Activated CD4-positive, alpha-beta T cell treated with anti-CD3 and anti-CD28 coated beads for 4 hours (primary cell): ENCODE measurements at regions not wholly inside any gene's neighbourhood (a gene's known extent, or its start where the extent isn't known, plus 50 kb on each side); places are given as distances from the start of the nearest gene placed in this dataset.
"Not testable (repeated sequence)": the region's sequence is repeated elsewhere in the genome, so short reads cannot be mapped to it uniquely, and the experiment has no call there.

Experiments used
- DNase-seq, 2 donors: peaks; one replicate each; pipeline ENCODE4 v3.0.0-alpha.2; 2020

DNA sequence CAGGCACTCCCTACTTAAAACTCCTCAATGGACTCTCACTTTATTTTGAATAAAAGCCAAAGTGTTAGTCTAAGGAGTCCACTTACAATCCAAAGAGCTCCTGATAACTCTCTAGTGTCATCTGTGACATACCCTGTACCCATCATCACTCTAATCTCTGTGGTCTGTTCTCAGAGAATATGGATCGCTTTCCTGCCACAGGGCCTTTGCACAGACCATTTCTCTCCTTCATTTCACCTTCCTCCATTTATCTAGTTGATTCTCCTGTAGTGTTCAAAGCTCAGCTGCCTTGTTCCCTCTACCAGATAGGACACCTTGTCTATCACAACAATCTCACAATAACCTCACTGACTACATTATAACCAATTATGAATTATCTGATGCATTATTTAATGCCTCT is 185.4 kb upstream of the KBTBD8 start:
- DNase-seq: no peak

DNA sequence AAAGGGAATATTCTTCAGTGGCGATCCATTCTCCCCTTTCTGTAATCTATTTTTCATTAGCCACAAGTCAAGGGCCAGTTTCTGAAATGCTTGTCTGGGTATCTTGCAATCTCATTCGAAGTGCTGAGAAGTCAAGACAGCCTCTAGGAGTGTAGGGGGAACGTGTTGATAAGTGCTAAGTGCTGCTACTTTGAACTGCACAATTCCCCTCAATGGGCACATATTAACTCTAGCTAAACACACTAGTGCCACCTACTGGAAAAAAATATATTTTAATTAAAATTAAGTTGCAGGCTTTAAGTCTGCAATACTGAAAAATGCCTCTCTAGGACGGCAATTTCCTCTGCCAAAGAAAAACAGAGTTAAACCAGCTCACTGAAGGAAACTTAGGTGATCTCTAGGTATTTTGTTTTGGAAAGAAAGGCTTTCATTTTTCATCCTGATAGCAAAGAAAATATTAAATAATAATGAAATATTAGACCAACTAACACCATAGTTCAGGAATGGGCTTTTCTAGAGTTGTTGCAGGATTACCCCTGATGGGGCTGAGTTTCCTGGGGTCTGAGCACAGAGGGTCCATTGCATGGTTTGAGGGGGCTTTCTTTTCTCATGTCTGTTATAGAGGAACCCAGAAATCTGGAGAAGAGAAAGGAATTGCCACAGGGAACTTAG is 181.9 kb upstream of the KBTBD8 start:
- peak in 1 of 2 donors; percentile 7 for DNase-seq

DNA sequence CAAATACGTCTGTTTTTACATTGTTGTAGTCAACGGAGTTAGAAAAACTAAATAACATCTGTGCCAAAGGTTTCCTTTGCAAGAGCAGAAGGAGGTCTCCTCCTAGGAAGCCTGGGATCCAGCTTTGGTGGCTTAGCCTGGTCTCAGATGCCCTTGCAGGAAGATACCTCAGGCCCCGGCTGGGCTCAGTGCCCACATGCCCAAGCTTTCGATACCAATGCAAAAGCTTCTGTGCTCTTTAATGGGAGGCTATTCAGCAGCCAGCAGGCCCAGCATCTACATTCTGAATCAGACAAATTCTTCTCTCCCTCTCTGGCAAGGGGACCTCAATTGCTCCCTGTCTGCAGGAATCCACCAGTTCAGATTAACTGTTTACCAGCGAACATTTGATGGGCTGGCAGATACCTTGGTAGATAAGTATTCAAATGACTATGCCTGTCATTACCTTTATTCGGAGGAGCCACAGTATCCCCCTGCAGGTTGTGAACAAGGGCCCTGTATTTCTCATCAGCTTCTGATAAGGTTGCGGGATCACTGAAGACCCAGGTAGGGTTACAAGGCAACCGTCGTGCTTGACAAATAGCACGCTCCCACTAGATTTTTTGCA is 180.1 kb upstream of the KBTBD8 start:
- no peak for DNase-seq

DNA sequence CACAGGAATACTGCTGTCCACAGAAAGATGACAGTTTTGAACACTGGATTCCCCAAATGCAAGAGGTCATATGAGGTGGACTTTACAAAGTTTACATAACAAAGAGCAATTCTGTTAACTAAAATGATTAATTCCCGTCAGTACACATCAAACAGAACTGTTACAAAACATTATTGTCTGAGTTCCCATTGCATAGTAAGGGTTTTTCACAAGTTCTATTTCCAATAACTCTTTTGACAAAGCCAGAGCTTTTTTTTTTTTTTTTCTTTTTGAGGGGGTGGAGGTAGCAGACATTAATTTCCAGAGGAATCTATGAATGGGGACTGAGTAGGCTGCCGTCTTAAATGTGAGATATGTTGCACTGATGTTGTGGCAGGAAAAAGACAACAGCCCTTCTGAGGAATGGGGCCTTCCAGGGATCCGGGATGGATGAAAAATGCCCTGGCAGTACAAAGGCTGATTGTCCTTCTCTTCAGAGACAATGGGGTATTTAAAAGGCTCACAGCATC is 178.1 kb upstream of the KBTBD8 start:
- no peak for DNase-seq

DNA sequence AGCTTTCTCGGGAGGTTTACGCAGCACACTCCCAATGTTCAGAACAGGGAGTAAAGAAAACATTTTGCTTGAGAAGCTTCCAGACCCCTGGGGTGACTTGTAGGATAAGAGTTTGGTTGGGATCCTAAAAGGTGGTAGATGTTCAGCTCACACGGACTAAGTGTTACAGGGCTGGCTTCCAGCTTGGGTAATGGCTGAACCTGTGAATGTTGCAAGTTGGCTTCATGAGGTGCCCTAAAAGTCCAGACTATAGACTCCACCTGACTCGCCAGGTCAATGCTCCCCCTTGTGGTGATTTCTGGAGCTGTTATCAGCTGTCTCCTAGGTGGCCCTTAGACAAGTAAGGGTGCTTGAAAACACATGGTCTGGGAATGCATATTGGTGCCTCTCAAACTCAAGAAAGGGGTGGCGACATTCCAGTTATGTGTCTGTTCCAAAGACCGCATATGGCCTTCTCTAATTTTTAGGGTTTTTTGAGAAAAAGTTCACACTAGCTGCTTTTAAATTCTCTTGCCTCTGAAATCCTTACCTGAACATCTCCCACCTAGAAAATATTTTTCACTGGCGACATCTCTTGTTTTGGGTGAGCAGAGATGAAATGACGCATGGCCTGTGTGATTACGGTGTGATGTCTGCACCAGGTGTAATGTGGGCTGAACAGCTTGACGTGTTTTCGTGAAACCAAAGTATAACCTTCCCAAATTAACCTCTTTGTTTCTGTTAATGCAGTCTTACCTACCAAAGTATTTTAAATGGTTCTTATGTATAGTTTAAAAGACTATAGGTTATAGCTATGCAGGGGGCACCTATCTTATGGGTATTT is 175.7 kb upstream of the KBTBD8 start:
- peak; percentile 61 to 75 for DNase-seq

DNA sequence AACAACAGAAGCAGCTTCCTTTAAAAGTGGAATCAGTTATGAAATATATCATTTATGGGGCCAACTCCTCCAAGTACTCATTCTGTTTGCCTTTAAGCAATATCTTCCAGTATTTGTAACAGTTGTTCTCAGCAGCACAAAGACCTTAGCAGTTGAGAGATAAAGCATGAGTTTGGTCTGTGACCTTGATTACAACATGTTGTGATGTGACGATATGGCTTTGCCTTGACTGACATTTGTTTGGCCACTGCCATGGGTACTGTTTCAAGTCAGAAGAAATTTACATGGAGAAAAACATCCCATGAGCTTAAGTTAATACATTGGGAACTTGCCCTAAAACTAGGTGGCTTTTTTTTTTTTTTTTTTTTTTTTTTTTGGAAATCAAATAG is 175.1 kb upstream of the KBTBD8 start:
- DNase-seq: no peak

DNA sequence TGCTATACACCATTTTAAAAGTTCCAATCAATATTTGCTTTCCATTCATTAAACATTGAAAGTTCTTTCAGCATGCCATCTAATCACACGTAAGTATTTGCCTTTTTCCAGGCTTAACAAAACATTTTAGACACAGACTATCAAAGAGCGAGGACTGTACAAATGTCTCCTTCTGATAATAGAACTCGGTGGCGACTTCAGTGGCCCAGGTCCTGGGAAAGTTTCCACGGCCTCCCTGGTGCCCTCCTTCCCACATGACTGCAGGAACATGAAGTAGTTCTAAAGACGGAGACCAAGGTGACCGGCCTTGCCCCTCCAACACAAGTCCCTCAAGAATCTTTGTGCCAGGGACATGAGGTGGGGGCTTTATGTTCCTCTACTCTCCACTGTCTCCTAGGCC is 174.6 kb upstream of the KBTBD8 start:
- DNase-seq: no peak

DNA sequence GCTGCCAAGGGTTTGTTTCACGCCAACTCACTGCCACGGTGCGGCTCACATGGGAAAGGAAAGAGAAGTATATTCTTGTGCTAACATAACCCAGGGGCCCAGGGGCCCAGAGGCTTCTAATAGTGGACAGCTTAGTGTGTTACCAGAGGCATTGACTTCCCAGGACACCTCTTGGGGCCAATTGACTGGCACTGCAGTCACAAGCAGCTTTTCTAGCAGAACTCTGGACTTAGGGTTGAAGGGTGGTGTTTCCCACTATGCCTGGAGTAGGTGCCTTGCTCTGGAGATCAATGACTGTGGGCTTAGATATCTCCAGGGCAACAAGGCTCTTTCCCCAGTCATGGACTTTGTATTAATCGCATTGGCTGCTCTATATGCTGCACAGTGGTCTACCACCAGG is 172.7 kb upstream of the KBTBD8 start:
- DNase-seq: no peak

DNA sequence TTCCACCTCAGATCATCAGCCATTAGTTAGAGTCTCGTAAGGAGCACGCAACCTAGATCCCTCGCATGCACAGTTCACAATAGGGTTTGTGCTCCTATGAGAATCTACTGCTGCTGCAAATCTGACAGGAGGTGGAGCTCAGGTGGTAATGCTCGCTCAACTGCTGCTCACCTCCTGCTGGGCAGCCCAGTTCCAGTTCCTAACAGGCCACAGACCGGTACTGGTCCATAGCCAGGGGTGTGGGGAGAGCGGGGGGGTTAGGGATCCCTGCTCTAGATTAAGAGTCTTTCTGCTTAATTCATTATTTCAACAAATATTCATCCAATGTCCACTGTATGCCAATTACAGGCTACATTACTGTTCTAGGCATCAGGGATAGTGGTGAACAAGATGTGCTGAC is 170.4 kb upstream of the KBTBD8 start:
- DNase-seq: no peak

DNA sequence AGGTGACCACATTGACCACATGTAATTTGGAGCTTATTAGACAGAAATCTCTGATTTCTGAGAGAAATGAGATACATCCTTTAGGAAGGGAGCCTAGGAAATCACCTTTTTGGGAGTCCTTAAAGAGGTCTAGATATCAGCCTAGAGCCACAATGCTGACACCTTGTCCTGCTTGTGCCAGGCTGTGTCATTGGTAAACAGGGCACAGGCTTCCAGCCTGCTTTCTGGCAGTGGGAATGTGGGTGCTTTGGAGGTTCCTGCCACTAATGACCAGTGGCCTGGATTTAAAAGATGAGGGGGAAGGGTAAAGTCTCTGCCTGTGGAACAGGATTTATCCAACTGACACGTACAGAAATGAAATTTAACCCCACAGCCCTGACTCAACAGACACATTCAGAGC is 169.8 kb upstream of the KBTBD8 start:
- DNase-seq: no peak

DNA sequence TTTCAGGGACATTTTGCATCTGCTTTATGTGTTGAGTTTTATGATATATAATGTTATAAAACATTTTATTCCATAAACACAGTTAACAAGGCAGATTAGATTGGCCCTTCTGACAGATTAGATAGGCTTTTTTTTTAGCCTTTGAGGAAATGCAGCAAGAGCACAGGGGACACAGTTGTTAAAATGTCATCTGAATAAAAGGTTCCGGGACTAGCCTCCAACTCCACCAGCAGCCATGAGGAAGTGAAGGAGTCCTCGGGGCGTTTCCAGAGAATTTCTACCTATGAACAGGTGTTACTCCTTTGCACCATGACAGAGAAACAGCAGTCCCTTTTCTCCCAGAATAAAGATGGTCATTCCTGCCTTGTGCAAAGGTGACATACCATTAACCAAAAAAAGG is 167.8 kb upstream of the KBTBD8 start:
- no peak for DNase-seq

DNA sequence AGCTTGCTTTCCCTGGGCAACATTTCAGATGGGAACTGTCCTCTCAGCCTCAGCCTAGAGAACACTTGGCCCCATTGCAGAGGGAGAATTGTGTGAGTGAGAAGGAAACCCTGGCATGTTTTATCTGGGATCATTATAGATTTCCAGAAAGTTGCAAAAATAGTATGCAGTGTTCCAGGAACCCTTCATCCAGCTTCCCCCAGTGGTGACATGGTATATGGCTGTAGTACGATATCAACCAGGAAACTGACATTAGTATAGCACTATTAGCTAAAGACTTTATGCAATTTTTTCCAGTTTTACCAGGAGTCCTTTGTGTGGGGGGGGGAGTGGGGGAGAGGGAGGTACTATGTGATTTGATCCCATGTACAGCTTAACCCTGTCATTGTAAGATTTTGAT is 166.2 kb upstream of the KBTBD8 start:
- DNase-seq: no peak

DNA sequence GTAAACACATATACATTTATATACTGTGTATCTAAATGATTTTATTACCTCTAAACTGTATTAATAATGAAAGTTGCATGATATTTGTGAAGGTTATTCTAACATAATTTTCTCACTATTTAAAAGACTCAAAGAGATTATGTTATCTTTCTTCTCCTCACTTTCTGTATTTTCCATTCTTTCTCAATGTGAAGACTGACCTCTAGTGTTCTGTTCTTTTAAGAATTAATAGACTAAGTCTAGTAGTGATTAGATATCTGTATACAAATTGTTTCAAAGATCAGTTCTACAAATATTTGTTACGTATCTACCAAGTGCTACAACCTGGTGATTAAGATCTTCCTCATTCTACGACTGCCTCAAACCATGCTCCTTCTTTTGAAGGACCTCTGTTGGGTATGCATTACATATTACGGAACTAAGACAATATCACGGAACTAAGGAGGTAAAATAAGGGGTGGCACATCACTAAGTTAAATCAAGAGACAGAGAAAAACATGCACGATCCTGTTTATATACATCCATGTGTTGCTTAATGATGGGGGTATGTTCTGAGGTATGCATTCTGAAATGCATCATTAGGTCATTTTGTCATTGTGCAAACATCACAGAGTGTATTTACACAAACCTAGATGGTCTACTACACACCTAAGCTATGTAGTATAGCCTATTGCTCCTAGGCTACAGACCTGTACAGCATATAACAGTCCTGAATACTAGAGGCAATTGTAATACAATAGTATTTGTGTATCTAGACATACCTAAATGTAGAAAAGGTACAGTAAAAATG is 161.5 kb upstream of the KBTBD8 start:
- DNase-seq: no peak

DNA sequence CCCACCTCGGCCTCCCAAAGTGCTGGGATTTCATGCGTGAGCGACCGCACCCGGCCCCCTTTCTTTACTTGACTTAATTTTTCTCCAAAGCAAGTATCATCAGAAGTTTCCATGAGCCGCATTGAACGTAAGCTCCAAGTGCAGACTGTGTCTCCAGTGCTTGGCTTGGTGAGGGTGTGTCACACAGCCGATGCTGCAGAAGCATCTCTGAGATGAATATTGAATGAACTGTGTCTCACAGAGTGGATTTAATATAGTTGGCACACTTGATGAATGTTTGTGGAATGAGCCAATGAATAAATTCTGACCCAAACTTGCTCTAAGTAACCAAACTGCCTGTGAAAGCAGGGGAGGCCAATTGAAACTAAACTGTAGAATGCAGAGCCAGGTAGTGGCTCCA is 159.4 kb upstream of the KBTBD8 start:
- DNase-seq: no peak

DNA sequence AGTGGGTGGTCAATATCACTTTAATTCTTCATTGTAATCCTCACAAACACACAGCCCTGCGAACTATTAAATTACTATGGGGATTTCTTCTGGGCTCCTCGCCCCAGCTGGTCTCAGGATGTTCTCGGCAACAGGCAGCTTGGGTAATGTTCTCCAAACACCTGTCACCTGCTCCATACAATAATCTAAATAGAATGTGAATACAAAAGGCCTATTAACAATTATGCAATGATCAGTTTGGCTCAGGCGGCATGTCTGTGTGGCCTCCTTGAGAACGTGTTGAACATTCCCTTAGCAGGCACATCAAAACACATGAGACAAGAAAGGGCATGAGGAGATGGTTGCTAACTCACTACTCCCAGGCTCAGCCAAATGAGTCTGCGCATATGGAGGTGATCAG is 158.6 kb upstream of the KBTBD8 start:
- DNase-seq: no peak

DNA sequence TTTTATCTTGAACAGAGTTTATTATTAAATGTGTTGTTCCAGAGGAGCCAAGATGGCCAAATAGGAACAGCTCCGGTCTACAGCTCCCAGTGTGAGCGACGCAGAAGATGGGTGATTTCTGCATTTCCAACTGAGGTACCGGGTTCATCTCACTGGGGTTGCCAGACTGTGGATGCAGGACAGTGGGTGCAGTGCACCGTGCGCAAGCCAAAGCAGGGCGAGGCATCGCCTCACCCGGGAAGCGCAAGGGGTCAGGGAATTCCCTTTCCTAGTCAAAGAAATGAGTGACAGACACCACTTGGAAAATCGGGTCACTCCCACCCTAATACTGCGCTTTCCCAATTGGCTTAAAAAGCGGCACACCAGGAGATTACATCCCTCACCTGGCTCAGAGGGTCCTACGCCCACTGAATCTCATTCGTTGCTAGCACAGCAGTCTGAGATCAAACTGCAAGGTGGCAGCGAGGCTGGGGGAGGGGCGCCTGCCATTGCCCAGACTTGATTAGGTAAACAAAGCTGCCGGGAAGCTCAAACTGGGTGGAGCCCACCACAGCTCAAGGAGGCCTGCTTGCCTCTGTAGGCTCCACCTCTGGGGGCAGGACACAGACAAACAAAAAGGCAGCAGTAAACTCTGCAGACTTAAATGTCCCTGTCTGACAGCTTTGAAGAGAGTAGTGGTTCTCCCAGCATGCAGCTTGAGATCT is 155.2 kb upstream of the KBTBD8 start:
- DNase-seq: not testable (repeated sequence)

DNA sequence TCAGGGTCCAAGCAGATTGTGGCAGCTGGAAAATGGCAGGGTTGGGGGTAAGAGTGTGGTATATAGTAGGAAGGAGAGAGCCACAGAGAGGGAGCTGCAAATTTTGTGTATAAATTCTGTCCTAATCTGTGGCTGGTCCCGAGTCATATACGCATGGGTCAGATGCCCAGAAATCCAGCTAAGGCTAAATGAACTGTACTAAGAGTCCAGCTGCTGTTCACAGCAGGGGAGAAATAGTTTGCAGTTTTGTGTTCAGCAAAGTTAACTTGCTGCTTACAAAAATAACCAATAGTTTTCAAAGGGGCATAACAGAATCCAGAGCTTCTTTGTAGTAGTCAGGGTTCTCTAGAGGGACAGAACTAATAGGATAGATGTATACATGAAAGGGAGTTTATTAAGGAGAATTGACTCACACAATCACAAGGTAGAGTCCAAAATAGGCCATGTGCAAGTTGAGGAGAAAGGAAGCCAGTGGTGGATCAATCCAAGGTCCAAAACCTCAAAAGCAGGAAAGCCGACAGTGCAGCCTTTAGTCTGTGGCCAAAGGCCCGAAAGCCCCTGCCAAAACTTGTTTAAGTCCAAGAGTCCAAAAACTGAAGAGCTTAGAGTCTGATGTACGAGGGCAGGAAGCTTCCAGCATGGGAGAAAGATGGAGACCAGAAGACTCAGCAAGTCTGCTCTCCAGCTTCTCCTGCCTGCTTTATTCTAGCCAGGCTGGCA is 146.1 kb upstream of the KBTBD8 start:
- DNase-seq: no peak

DNA sequence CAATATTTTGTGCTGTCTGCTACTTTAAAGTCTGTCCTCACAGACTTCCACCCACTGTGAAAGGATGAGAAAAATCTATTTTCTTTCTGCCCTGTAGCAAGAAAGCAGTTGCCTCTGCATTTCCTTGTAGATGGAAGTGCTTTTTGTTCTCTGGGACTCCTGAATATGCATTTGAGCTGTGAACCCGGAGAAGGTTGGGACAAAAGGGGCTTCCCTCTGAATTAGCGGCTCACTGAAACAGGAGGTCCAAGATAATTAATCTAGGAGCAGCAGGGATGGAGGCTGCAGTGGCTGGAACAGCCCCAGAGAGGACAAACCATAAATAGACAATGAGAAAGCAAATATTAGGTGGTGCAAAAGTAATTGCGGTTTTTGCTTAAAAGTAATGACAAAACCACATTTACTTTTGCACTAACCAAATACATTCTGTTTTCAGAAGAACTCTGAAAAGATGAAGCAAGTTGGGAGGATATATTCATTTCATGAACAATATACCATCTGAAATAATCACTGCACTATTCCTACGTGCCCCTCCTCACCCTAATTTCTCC is 143.4 kb upstream of the KBTBD8 start:
- no peak for DNase-seq

DNA sequence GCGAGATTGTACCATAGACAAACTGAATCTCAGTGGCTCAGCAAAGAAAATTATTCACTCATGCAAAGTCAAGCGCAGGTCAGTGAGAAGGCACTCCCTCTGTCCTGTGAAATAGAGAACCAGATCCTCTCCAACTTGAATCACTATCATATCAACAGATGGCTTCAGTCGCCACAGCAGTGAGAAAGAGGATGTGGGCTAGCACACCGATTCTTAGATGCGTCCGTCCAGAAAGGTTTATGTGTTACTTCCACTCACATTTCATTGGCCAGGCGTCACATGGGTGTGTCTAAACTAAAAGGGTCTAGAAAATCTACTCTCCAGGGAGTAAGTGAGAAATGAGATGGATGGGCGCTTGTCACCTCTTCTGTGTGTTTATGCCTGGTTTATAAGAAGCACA is 141.6 kb upstream of the KBTBD8 start:
- no peak for DNase-seq

DNA sequence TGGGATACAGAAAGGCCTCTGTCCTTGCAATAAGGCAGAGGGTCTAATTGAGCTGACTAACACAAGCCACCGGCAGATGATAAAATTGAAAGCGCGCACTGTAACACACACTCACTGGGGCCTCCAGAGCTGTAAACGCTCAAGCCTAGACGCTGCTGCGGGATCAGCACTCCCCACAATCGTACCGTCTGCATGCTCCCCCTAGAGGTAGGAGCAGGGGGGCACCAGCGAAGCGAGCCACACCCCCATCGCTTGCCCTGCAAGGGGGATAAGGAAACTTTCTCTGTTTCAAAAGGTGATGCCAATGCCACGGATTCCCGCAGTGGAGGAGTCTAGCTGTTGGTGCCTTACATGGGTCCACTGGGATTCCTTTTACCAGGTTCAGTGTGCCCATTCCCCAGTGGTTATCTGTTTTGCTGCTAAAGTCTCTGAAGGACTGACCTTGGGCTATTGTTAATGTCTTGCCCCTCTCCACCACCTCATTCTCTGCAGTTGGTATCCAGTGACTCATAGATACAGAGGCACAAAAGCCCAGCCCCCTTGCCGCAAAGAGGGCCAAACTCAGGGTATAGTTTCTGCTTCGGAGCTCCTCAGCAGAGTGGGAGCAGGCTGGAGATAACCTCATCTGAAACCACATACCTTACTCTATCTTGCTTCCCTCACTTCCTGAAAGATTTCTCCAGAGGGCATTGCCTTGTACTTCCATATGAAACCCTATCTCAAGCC is 139.3 kb upstream of the KBTBD8 start:
- DNase-seq: no peak

DNA sequence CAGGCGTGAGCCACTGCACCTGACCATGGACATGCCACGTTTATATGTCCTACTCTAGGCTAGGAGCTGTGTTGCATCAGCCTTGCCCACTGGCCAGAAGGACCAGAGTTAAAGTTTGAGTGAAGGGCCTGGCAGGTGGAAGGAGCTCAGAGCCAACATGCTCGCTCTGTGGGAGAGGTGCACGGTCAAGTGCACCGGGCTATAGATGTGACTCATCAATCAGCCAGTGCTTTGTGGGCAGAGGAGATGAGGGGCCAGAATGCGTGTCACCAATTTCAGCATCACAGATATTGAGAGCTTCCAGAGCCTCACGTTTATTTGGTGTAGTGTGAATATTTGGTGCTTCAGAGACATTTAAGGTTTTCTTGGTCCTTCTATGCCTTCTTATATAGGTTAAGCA is 137.3 kb upstream of the KBTBD8 start:
- DNase-seq: no peak
